OCI-LY3 (cell line): ENCODE measurements at regions not wholly inside any gene's neighbourhood (a gene's known extent, or its start where the extent isn't known, plus 50 kb on each side); places are given as distances from the start of the nearest gene placed in this dataset.

Source experiments
- CTCF ChIP-seq: fragments of 200-600, 300-600 bp; sonication (generic); IDR thresholded peaks from 2 replicates; pipeline ENCODE4 v1.5.1; 2014; ENCODE audit warnings: antibody characterized with exemption, low read length, low read depth
- EZH2phosphoT487 ChIP-seq: fragments of 200-600 bp; shearing (Covaris generic); IDR thresholded peaks from 2 replicates; pipeline ENCODE4 v1.6.1; 2018; ENCODE audit warnings: antibody characterized with exemption, mixed run types, low read depth

DNA sequence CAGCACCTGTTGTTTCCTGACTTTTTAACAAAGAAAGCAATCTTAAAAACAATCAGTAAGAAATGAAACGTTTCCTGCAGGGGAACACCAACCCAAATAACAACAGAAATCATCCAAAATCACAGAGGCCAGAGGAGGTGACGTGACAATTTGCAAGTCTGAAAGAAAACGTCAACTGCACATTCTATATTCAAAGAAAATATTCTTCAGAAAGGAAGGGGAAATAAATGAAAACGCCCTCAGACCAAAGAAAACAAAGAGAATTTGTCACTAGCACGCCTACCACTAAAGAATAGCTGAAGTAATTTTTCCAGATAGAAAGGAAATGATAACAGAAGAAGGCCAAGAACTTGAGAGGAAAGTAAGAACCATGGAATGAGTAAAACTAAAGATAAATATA lies 74.4 kb downstream of the CASP3 start:
- TF ChIP-seq CTCF (no peak), EZH2phosphoT487 (no peak)
